Stimulated activated effector memory CD8-positive, alpha-beta T cell treated with anti-CD3 and anti-CD28 coated beads, Interleukin-12 subunit alpha, Interleukin-12 subunit beta, amount 100 ng/mL, for 72 hours (primary cell): ENCODE measurements at regions not wholly inside any gene's neighbourhood (a gene's known extent, or its start where the extent isn't known, plus 50 kb on each side); places are given as distances from the start of the nearest gene placed in this dataset.
A peak's percentile ranks its signal among the peaks of the same experiment; 100 is the strongest.
"Not testable (repeated sequence)": the region's sequence is repeated elsewhere in the genome, so short reads cannot be mapped to it uniquely, and the experiment has no call there.

ENCODE experiments used
- ATAC-seq: fragments of 150-1000 bp; cut with Tn5 transposase; 2 replicates; pipeline ENCODE4 v1.10.0; 2021
- DNase-seq, 2 donors: peaks; one replicate each; pipeline ENCODE4 v3.0.0; 2021 to 2022; ENCODE audit warnings: low spot score in 2 of 2
- H3K27ac Mint-ChIP-seq: one replicate; pipeline ENCODE4 v1.8.0; 2022; ENCODE audit warnings: mild to moderate bottlenecking, mixed read lengths
- H3K36me3 Mint-ChIP-seq: one replicate; pipeline ENCODE4 v1.8.0; 2022; ENCODE audit warnings: mild to moderate bottlenecking, mixed read lengths
- H3K4me1 Mint-ChIP-seq: one replicate; pipeline ENCODE4 v1.8.0; 2022; ENCODE audit warnings: mixed read lengths
- H3K4me3 Mint-ChIP-seq: one replicate; pipeline ENCODE4 v1.8.0; 2022; ENCODE audit warnings: mild to moderate bottlenecking, mixed read lengths
- H3K9me3 Mint-ChIP-seq: one replicate; pipeline ENCODE4 v1.8.0; 2022; ENCODE audit warnings: mixed read lengths

DNA sequence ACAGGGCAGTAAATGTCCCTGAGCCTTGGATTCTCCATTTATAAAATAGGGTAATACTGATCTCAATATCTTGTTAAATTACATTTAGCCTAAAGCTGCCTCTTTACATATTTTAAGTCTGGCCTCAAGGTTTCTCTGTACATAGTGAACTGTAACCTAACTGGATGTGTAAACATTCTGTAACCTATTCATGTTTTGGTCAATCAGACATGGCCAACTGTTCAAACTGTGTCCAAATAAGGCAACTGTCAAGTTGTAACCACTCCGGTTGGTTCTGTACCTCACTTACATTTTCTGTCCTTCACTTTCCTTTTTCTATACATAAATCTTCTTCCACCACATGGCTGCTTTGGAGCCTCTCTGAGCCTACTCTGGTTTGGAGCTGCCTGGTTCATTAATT, 107.1 kb upstream of the ITGB1 start:
- H3K4me1 Mint-ChIP-seq: peaks cover 9% of the 10 kb centered on the region
- DNase-seq: no peak
- no peak overlapping the region for H3K4me3 Mint-ChIP-seq
- no peak for ATAC-seq
- no peak overlapping the region for H3K27ac Mint-ChIP-seq
- H3K9me3 Mint-ChIP-seq: peaks cover 6% of the 10 kb centered on the region
- no peaks in the 10 kb centered on the region for H3K36me3 Mint-ChIP-seq

DNA sequence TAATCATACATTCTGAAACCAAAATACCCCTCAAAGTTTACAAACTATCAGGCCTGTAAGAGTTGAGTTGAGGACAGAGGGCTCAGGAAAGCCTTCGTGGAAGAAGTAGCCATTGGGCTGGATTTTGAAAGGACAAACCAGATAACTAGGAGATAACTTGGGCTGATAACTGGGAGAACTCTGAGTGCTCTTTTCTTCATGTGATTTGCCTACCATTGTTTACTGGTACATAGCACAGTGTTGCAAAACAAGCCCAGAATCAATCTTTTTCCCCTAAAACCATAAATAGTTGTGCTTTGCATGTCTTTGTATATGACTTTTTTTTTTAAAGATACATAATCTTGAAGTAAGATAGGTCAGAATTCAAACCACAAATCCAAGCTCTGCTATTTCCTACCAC, 106.7 kb upstream of the ITGB1 start:
- H3K9me3 Mint-ChIP-seq: peaks cover 6% of the 10 kb centered on the region
- H3K36me3 Mint-ChIP-seq: no peaks in the 10 kb centered on the region
- H3K27ac Mint-ChIP-seq: no peak overlapping the region
- H3K4me1 Mint-ChIP-seq: peaks cover 8% of the 10 kb centered on the region
- no peak overlapping the region for H3K4me3 Mint-ChIP-seq
- ATAC-seq: no peak
- no peak for DNase-seq

DNA sequence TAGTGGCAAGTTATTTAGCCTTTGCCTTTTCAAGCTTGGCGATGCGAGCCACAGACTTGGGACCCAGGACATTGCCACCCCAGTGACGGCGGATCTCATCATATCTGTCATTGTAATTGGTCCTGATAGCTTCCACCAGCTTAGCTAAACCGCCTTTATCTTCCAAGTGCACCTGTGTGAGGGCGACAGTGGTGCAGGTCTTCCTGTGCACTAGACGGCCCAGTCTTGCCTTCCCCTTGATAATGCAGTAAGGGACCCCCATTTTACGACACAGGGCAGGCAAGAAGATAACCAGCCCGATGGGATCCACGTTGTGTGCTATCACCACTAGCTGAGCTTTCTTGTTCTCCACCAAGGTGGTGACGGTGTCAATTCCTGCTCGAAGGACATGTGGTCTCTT, 99.6 kb upstream of the ITGB1 start:
- no peak overlapping the region for H3K27ac Mint-ChIP-seq
- H3K9me3 Mint-ChIP-seq: peaks cover 3% of the 10 kb centered on the region
- no peak overlapping the region for H3K4me3 Mint-ChIP-seq
- ATAC-seq: no peak
- peaks cover 6% of the 10 kb centered on the region for H3K4me1 Mint-ChIP-seq
- no peaks in the 10 kb centered on the region for H3K36me3 Mint-ChIP-seq
- DNase-seq: no peak

DNA sequence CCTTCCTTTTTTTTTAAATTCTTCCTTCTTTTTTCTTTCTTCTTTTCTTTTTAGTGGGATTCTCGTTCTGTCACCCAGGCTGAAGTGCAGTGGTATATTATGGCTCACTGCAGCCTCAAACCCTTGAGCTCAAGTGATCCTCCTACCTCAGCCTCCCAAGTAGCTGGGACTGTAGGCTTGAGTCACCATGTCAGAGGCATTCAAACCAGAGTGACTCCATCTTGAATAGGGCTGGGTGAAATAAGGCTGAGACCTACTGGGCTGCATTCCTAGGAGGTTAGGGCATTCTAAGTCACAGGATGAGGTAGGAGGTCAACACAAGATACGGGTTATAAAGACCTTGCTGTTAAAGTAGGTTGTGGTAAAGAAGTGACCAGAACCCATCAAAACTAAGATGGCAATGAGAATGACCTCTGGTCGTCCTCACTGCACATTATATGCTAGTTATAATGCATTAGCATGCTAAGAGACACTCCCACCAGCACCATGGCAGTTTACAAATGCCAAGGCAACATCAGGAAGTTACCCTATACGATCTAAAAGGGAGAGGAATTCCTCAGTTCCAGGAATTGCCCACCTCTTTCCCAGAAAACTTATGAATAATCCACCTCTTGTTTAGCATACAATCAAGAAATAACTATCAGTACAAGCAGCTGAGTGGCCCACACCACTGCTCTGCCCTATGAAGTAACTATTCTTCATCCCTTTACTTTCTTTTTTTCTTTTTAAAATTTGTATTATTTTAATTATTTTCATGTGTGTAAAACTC, 99.0 kb upstream of the ITGB1 start:
- H3K4me1 Mint-ChIP-seq: peaks cover 6% of the 10 kb centered on the region
- no peaks in the 10 kb centered on the region for H3K9me3 Mint-ChIP-seq
- H3K27ac Mint-ChIP-seq: no peak overlapping the region
- H3K4me3 Mint-ChIP-seq: no peak overlapping the region
- ATAC-seq (no peak), DNase-seq (no peak)
- H3K36me3 Mint-ChIP-seq: no peaks in the 10 kb centered on the region

DNA sequence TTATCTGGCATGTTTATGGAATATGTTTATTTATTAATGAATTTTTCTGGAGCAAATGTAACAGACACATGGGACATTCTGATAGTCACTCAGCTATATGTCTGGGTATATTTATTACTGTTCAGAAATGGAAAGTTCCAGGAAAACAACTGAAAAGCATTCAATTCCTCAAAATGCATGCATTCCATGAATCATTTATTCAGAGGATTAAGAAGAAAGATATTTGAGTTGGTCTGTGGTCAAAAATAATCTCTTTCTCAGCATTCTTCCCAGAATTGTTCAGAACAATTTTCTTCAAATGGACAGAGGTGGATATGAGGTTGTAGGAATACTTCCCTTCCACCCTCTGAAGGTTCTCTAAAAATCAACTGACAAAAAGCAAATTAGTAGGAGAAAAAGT, 97.6 kb upstream of the ITGB1 start:
- Mint-ChIP-seq H3K4me3 (no peak overlapping the region), H3K27ac (no peak overlapping the region)

DNA sequence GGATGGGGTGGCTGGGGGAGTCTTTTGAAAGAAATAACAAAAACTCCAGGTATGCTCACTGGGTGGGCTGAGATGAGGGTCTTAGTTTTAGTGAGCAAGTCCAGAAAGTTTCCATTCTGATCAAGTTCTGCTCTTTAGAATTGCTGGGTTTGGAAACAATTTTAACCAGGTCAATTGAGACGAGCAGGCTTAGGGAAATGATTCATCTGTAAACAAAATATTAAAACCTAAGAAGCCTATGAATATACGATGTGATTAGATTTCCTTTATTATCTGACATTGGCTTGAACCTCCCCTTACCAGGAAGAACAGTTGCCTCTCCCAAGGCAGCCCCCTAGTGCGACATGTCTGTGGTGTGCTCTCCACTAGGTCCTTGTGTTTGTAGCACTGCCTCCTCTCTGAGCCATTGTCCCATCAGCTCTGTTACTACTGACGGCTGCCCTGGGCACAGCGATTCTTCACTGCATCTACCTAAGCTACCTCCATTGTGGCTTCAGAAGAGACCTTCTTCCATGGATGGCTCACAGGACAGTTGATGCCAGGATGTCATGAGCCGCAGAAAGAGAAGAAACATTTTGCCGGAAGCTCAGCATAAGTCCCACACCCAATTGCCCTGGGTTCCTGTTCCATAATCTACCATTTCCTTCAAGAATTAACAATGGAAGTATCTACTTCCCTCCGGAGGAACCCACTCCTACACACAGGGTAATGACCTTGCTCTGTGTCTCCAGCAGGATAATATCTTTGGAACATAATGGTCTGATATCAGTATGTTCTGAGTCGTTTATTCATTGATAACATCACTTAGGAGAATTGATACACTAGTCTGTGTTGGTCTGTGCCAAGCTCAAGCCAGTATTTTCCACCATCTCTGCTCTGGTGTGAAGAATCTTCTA, 95.1 kb upstream of the ITGB1 start:
- no peak overlapping the region for H3K27ac Mint-ChIP-seq
- no peak for ATAC-seq
- peaks cover 27% of the 10 kb centered on the region for H3K4me1 Mint-ChIP-seq
- no peak for DNase-seq
- H3K36me3 Mint-ChIP-seq: no peaks in the 10 kb centered on the region
- no peak overlapping the region for H3K4me3 Mint-ChIP-seq
- no peaks in the 10 kb centered on the region for H3K9me3 Mint-ChIP-seq

More for the DNA sequence above, 97.6 kb upstream of the ITGB1 start:
- Mint-ChIP-seq H3K36me3 (no peaks in the 10 kb centered on the region), H3K9me3 (no peaks in the 10 kb centered on the region), H3K4me1 (peaks cover 19% of the 10 kb centered on the region)
- DNase-seq (no peak), ATAC-seq (no peak)

DNA sequence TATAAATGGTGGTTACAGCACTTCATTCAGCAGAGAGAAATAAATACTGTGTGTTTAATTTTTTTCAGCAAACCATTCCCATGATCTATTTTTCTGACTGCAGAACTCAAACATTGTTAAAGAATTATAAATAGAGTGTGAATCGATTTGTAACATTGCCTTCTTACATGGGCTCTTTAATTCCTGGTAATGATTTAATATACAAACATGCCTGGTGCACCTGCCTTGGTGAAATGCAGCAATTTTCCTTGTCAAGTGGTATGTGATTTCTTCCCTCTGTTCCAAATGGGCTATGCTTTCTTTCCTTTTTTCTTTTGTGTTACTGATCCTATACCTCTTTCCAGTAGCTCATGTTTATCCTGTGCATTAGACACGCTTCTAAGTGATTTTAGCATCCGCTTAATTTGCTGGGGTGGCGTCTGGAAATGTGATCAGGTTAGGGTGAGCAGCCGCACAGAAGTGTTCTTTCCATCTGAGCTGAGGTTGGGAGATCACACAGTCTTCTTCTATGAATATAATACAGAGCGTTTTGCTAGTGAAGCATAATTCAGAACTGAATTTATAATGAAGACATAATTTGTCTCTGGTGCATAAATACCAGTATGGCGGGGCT, 94.3 kb upstream of the ITGB1 start:
- DNase-seq (no peak), ATAC-seq (no peak)
- no peaks in the 10 kb centered on the region for H3K36me3 Mint-ChIP-seq
- H3K4me1 Mint-ChIP-seq: peaks cover 32% of the 10 kb centered on the region
- H3K4me3 Mint-ChIP-seq: no peak overlapping the region
- no peak overlapping the region for H3K27ac Mint-ChIP-seq
- no peaks in the 10 kb centered on the region for H3K9me3 Mint-ChIP-seq

DNA sequence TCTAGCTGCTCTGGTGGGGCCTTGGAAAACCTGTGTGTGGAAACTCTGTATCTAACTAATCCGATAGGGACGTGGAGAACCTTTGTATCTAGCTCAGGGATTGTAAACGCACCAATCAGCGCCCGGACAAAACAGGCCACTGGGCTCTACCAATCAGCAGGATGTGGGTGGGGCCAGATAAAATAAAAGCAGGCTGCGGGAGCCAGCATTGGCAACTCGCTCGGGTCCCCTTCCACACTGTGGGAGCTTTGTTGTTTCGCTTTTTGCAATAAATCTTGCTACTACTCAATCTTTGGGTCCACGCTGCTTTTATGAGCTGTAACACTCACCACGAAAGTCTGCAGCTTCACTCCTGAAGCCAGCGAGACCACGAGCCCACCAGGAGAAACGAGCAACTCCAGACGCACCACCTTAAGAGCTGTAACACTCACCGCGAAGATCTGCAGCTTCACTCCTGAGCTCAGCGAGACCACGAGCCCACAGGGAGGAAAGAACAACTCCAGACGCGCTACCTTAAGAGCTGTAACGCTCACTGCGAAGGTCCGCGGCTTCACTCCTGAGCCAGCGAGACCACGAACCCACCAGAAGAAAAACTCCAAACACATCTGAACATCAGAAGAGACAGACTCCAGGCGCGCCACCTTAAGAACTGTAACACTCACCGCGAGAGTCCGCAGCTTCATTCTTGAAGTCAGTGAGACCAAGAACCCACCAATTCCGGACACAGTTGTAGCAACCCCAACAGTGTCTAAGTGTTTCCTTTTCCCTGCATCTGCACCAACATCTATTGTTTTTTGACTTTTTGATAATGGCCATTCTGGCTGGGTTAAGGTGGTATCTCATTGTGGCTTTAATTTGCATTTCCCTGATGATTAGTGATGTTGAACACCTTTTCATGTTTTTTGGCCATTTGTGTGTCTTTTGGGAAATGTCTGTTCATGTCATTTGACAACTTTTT, 92.2 kb upstream of the ITGB1 start:
- peak in 1 of 2 donors; percentile 50 for DNase-seq
- H3K9me3 Mint-ChIP-seq, H3K36me3 Mint-ChIP-seq: not testable (repeated sequence)
- Mint-ChIP-seq H3K4me1 (peaks cover 31% of the 10 kb centered on the region), H3K27ac (peak overlapping the region; percentile 35), H3K4me3 (peak overlapping the region; percentile 71)
- peak; percentile 22 for ATAC-seq

DNA sequence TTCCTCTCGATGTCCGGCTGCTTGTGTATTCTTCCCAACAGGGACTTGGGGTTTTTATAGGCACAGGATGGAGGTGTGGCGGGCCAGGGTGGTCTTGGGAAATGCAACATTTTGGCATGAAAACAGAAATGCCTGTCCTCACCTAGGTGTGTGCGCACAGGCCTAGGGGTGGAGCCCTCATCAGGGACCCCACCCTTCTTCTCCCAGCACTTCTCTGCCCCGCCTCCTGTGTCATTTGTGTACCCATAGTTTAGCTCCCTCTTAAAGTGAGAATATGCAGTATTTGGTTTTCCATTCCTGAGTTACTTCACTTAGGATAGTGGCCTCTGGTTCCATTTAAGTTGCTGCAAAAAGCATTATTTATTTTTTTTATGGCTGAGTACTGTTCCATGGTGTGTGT, 90.2 kb upstream of the ITGB1 start:
- Mint-ChIP-seq H3K36me3 (no peaks in the 10 kb centered on the region), H3K27ac (no peak overlapping the region), H3K4me3 (no peak overlapping the region), H3K4me1 (peaks cover 31% of the 10 kb centered on the region), H3K9me3 (no peaks in the 10 kb centered on the region)
- DNase-seq (no peak), ATAC-seq (no peak)

DNA sequence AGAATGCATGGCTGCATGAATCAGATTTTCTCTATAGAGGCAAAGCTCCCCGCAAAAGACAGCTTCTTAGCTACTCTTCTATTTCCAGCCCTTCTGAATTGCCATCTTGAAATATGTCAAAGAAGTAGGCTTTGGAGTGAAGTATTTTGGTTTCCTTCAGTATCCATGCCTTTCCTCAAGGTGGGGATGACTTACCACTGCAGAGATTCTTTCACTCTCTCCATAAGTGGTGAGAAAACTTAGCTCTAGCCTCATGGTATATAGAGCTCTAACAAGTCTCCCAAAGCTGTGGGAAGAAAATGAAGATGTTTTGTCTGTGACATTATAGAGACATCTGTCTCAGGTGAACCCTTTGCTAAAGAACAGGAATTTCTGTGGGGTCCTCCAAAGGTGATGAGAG, 89.6 kb upstream of the ITGB1 start:
- Mint-ChIP-seq H3K4me3 (no peak overlapping the region), H3K9me3 (no peaks in the 10 kb centered on the region), H3K4me1 (peaks cover 31% of the 10 kb centered on the region), H3K27ac (no peak overlapping the region), H3K36me3 (no peaks in the 10 kb centered on the region)
- ATAC-seq (no peak), DNase-seq (no peak)

DNA sequence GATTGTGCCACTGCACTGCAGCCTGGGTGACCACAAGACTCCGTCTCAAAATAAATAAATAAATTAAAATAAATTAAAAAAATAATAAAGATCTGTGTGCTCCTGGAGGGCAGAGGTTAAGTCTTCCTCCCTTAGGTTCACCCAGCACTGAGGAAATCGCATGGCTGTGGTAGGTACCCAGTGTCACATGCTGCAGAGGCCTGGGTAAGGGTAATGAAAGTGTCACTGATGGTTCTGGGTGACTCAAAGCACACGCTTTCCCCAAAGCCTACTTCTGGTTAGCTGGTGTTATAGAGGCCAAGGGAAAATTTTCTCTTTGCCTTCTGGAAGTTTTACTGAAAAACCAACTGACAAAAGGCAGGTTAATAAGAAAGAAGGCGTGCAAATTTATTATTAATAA, 88.8 kb upstream of the ITGB1 start:
- no peaks in the 10 kb centered on the region for H3K36me3 Mint-ChIP-seq
- DNase-seq: no peak
- no peak overlapping the region for H3K27ac Mint-ChIP-seq
- H3K4me3 Mint-ChIP-seq: no peak overlapping the region
- ATAC-seq: peak; percentile 98
- no peaks in the 10 kb centered on the region for H3K9me3 Mint-ChIP-seq
- peaks cover 29% of the 10 kb centered on the region for H3K4me1 Mint-ChIP-seq

DNA sequence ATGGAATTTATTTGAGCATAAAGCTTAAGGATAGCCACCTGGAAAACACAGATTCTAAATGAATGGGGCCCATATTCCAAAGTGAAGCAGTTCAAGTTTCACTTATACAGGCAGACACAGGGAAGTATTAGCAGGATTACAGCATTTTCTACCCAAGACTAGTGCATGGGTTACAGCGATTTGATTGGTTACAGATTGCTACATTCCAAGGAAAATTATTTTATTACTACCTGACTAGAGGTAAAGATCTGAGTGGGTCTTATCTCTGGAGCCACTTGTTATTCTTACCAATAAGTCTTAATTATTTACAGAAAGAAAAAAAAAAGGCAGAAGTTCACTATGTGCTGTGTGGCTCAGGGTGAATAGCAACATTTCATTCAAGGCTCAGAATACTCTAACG, 87.4 kb upstream of the ITGB1 start:
- ATAC-seq: no peak
- H3K4me1 Mint-ChIP-seq: peaks cover 15% of the 10 kb centered on the region
- no peaks in the 10 kb centered on the region for H3K36me3 Mint-ChIP-seq
- no peak for DNase-seq
- H3K4me3 Mint-ChIP-seq: no peak overlapping the region
- no peak overlapping the region for H3K27ac Mint-ChIP-seq
- no peaks in the 10 kb centered on the region for H3K9me3 Mint-ChIP-seq

DNA sequence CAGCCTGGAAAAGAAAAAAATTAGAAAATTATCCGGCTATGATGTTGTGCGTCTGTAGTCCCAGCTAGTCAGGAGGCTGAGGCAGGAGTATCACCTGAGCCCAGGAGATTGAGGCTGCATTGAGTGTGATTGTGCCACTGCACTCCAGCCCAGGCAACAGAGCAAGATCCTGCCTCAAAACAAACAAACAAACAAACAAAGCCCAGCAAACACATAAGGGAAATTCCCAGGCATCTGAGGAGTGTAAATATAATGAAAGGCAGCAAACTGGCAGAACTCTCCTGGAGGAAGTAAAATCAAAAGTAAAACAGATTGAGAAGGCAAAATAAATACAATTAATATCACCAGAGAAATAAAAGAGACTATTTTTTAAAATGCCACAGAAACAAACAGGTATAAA, 84.5 kb upstream of the ITGB1 start:
- no peak for ATAC-seq
- H3K4me3 Mint-ChIP-seq: no peak overlapping the region
- no peaks in the 10 kb centered on the region for H3K9me3 Mint-ChIP-seq
- H3K4me1 Mint-ChIP-seq: peaks cover 7% of the 10 kb centered on the region
- no peak overlapping the region for H3K27ac Mint-ChIP-seq
- H3K36me3 Mint-ChIP-seq: no peaks in the 10 kb centered on the region
- no peak for DNase-seq

DNA sequence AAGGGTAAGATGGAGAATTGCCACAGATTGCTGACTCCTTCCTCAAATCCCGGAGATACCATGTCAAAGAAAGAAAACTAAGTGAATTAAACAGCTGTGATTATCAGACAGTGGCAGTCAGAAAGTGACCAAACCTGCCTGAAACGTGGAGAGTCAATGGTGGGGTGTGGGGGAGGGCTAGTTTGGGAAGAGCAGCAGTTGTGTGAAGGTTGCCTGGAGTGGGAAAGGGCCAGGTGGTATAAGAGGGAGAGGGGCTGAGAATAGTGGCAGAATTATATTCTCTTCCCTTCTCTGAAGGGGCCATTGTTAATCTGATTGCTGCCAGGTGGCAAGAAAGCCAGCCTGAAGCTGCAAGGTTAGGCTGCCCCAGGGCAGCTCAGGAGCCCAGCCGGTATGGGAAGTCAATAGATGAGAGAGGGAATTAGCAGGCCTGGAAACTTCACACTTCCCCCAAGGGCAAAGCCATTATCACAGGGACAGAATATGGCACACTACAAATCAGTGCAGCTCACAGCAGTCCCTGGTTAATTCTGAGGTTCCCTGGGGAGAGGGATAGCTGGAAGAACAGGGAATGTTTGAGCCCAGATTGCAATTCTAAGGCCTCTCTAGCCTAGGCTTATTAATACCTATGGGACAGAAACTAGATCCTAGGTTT, 83.9 kb upstream of the ITGB1 start:
- Mint-ChIP-seq H3K36me3 (no peaks in the 10 kb centered on the region), H3K4me1 (peaks cover under 1% of the 10 kb centered on the region), H3K9me3 (no peaks in the 10 kb centered on the region), H3K27ac (no peak overlapping the region), H3K4me3 (no peak overlapping the region)
- ATAC-seq (no peak), DNase-seq (no peak)
